NT2/D1 (cell line): ENCODE measurements at regions not wholly inside any gene's neighbourhood (a gene's known extent, or its start where the extent isn't known, plus 50 kb on each side); places are given as distances from the start of the nearest gene placed in this dataset.

ENCODE experiments used
- DNase-seq: peaks from one replicate; pipeline ENCODE4 v3.0.0-alpha.2; 2011; ENCODE audit warnings: low read depth, low spot score
- H3K27me3 ChIP-seq: 2 replicates; pipeline ENCODE4 v1.6.0; 2011; ENCODE audit warnings: mild to moderate bottlenecking; ENCODE audit not compliant: insufficient read length, insufficient read depth
- H3K36me3 ChIP-seq: 2 replicates; pipeline ENCODE4 v1.6.1; 2011; ENCODE audit warnings: mild to moderate bottlenecking, low read length, mixed read lengths; ENCODE audit not compliant: insufficient read depth, insufficient read length
- H3K4me1 ChIP-seq: 2 replicates; pipeline ENCODE4 v1.5.1; 2011; ENCODE audit not compliant: insufficient read depth, insufficient read length
- H3K4me3 ChIP-seq: 2 replicates; pipeline ENCODE4 v1.5.1; 2011; ENCODE audit warnings: low read depth; ENCODE audit not compliant: insufficient read length
- H3K9ac ChIP-seq: 2 replicates; pipeline ENCODE4 v1.6.0; 2011; ENCODE audit warnings: low read depth; ENCODE audit not compliant: insufficient read length
- H3K9me3 ChIP-seq: 2 replicates; pipeline ENCODE4 v1.5.1; 2011; ENCODE audit warnings: mild to moderate bottlenecking, low read length; ENCODE audit not compliant: insufficient read depth
- SUZ12 ChIP-seq: IDR thresholded peaks from 2 replicates; pipeline ENCODE4 v1.6.1; 2011; ENCODE audit not compliant: insufficient read length, insufficient read depth; ENCODE audit errors: extremely low read depth
- YY1 ChIP-seq: IDR thresholded peaks from 2 replicates; pipeline ENCODE4 v1.6.1; 2011; ENCODE audit not compliant: insufficient read length, insufficient read depth
- ZNF274 ChIP-seq: IDR thresholded peaks from 2 replicates; pipeline ENCODE4 v1.6.1; 2011; ENCODE audit warnings: mild to moderate bottlenecking, low read depth, low read length

GRCh38 chrX:20369468-20369867, 102.8 kb upstream of the RPS6KA3 start:
- DNase-seq = no peak
- TF ChIP-seq YY1 = no peak
- no peak for TF ChIP-seq ZNF274
- no peak for TF ChIP-seq SUZ12
- Histone ChIP-seq H3K9me3 (no peaks in the 10 kb centered on the region), H3K4me3 (no peak overlapping the region), H3K9ac (no peak overlapping the region), H3K27me3 (no peaks in the 10 kb centered on the region), H3K36me3 (no peaks in the 10 kb centered on the region), H3K4me1 (no peaks in the 10 kb centered on the region)

GRCh38 chrX:20364238-20364637, 97.5 kb upstream of the RPS6KA3 start:
- Histone ChIP-seq H3K9ac (no peak overlapping the region), H3K4me3 (no peak overlapping the region)

GRCh38 chrX:20363275-20363674, 96.6 kb upstream of the RPS6KA3 start:
- no peaks in the 10 kb centered on the region for H3K9me3 ChIP-seq
- H3K36me3 ChIP-seq = no peaks in the 10 kb centered on the region
- H3K4me1 ChIP-seq = peaks cover 4% of the 10 kb centered on the region
- H3K27me3 ChIP-seq = no peaks in the 10 kb centered on the region
- no peak for TF ChIP-seq ZNF274
- no peak for TF ChIP-seq YY1
- no peak for TF ChIP-seq SUZ12
- no peak overlapping the region for H3K9ac ChIP-seq
- DNase-seq = no peak
- H3K4me3 ChIP-seq = no peak overlapping the region

More at GRCh38 chrX:20364238-20364637, 97.5 kb upstream of the RPS6KA3 start:
- no peak for DNase-seq
- no peaks in the 10 kb centered on the region for H3K27me3 ChIP-seq
- H3K4me1 ChIP-seq = peaks cover 4% of the 10 kb centered on the region
- H3K36me3 ChIP-seq = no peaks in the 10 kb centered on the region
- TF ChIP-seq ZNF274 (no peak), SUZ12 (no peak), YY1 (no peak)
- H3K9me3 ChIP-seq = no peaks in the 10 kb centered on the region

- no peak overlapping the region for H3K9ac ChIP-seq
- no peak for TF ChIP-seq ZNF274
- TF ChIP-seq SUZ12 = no peak
- TF ChIP-seq YY1 = no peak
- H3K27me3 ChIP-seq = no peaks in the 10 kb centered on the region
- no peaks in the 10 kb centered on the region for H3K9me3 ChIP-seq
- peaks cover 4% of the 10 kb centered on the region for H3K4me1 ChIP-seq
- no peak overlapping the region for H3K4me3 ChIP-seq
- no peaks in the 10 kb centered on the region for H3K36me3 ChIP-seq
- DNase-seq = no peak
Observed at GRCh38 chrX:20362268-20363267, 95.9 kb upstream of the RPS6KA3 start.

GRCh38 chrX:20361890-20362262, 95.2 kb upstream of the RPS6KA3 start:
- peak; percentile 28 for DNase-seq
- TF ChIP-seq ZNF274 = no peak
- no peak for TF ChIP-seq YY1
- no peak for TF ChIP-seq SUZ12
- H3K36me3 ChIP-seq = no peaks in the 10 kb centered on the region
- H3K9me3 ChIP-seq = no peaks in the 10 kb centered on the region
- H3K4me3 ChIP-seq = no peak overlapping the region
- H3K9ac ChIP-seq = no peak overlapping the region
- H3K27me3 ChIP-seq = no peaks in the 10 kb centered on the region
- H3K4me1 ChIP-seq = peaks cover 4% of the 10 kb centered on the region

- H3K9ac ChIP-seq = no peak overlapping the region
- H3K4me3 ChIP-seq = no peak overlapping the region
- TF ChIP-seq SUZ12 (no peak), ZNF274 (no peak), YY1 (no peak)
- DNase-seq = no peak
- H3K27me3 ChIP-seq = no peaks in the 10 kb centered on the region
- no peaks in the 10 kb centered on the region for H3K36me3 ChIP-seq
- H3K9me3 ChIP-seq = no peaks in the 10 kb centered on the region
- H3K4me1 ChIP-seq = peaks cover 4% of the 10 kb centered on the region
Observed at GRCh38 chrX:20361081-20361889, 94.6 kb upstream of the RPS6KA3 start.

GRCh38 chrX:20355187-20355586, 88.5 kb upstream of the RPS6KA3 start:
- Histone ChIP-seq H3K9ac (no peak overlapping the region), H3K4me3 (no peak overlapping the region), H3K27me3 (no peaks in the 10 kb centered on the region), H3K9me3 (no peaks in the 10 kb centered on the region), H3K36me3 (no peaks in the 10 kb centered on the region), H3K4me1 (no peaks in the 10 kb centered on the region)
- TF ChIP-seq ZNF274 (no peak), SUZ12 (no peak), YY1 (no peak)
- DNase-seq = no peak
